ENCODE measurements at regions not wholly inside any gene's neighbourhood (a gene's known extent, or its start where the extent isn't known, plus 50 kb on each side); places are given as distances from the start of the nearest gene placed in this dataset.

DNA sequence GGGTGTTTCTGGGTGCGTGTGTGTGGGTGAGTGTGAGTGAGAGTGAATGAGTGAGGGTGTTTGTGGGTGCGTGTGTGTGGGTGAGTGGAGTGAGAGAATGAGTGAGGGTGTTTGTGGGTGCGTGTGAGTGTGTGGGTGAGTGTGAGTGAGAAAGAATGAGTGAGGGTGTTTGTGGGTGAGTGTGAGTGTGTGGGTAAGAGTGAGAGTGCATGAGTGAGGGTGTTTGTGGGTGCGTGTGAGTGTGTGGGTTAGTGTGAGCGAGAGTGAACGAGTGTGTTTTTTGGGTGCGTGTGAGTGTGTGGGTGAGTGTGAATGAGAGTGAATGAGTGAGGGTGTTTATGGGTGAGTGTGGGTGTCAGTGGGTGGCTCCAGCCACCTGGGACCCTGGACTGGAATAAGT, 1676.1 kb upstream of the TENM3 start:
- no peak for DNase-seq (ENCODE audit: low spot score)

DNA sequence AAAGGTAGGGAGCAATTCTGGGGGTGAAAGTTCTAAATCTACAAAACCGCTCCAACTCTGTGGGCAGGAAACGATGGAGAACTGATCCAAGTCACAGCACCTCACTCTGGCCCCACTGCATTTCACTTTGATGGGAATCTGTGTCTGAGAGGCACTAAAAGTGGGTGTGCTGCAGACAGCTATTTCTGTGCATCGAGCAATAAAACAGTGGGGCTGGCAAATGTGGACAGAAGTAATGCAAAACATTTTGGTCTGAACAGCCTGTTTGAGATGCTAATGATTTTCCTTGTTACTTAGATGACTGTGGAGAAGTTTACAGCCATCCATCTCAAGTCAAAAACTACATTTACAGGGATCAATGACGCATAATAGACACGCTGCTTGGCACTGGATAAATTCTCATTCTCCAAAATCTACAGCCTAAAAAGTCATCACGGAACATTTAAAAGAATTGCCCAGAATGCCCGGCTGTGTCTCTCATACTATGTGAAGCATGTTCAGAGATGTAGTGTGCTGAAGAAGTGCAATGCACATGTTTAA, 1671.6 kb upstream of the TENM3 start:
- no peak for DNase-seq (ENCODE audit: low spot score)

DNA sequence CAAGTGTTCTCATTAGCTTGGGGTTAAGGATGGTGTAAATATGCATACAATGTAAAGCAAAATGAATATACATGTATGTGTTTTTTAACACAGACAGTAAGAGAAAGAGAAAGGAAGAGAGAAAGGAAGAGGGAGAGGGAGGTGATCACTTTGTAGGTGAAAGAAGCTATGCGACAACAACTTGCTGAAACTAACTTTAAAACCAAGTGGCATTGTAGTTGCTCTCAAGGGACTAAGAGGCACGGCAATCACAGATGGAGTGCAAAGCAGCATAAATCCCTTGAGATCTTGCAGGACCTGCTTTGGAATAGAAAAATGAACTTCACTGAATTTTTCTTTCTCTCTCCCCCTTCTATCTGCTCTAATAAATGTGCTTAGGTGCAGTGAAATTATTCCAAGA, 1665.0 kb upstream of the TENM3 start:
- no peak for DNase-seq (ENCODE audit: low spot score)

DNA sequence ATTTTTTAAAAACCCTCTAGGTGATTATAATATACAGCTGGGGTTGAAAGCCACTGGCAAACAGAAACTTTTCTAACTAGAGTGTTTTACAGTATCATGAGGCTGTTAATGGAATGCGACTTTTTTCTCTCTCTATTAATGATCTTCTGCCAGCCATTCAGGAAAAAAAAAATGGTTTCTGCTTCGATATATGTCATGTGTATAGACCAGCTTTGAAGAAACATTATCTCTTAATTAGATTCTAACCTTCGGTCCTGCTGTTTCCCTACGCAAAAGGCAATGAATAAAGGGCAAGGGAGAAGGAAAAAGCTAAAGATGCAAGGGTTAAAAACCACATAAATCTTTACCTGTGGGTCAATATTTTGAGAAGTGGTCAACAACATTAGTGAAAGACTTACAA, 1662.1 kb upstream of the TENM3 start:
- no peak for DNase-seq (ENCODE audit: low spot score)

DNA sequence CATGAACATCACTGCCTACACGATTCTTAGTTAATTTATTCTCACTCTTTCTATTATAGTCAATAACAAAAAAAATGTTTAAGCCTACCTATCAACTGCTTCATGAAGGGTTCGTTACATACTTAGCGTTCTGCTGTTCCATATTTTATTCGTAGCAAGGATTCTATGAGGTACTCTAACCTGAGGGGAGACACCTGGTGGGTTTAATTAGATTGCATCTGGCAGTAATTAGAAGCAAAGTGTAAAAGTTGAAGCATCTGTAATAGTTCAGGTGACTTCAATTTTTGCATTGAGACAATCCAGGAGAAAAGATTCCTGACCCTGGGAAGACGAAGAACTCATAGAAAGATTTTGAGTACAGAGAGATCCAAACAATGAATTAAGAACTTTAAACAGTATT, 1655.8 kb upstream of the TENM3 start:
- no peak for DNase-seq (ENCODE audit: low spot score)

DNA sequence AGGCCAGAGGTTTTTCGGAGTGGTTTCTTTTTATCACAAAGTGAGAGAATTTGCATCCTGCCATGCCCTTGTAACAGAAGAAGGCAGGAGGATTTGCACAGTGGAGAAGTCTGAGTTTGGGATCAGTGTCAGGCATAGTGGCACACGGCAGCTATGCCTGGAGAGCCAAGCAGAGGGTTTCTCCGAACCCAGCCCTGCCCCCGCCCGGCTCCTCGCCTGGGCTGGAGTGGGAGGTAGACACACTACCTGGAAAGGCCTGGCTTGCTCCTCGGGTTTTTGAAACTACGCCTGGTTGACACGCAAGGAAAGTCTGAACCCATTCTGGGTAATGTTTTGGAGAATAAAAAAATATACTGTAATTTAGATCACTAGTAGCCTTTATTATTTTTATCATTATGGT, 1653.6 kb upstream of the TENM3 start:
- DNase-seq (ENCODE audit: low spot score): no peak

DNA sequence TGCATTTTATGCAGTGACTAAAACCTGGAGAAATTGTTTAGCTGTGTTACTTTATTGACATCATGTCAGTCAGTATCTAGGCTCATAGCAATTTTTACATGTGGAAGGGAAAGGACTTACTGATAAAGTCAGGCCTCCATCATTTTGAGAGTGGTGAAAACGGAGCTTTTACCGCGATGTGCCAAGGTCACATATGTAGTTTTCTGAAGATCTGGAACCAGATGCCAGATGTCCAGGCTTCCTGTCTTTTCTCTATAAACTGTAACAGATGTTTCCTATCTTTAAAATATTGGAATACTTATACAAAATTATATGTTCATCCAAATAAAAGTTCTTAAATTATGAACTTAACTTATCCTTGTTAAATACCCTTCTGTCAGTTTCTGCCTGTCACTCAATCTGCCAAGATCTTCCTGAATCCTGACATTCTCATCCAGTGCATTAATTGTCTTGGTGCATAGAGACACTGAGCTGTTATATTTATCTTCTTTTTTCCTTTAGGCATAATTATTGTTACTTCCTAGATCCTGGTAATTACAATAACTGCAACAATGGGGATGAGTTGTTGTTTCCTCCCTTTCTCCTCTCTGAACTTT, 1646.2 kb upstream of the TENM3 start:
- no peak for DNase-seq (ENCODE audit: low spot score)

DNA sequence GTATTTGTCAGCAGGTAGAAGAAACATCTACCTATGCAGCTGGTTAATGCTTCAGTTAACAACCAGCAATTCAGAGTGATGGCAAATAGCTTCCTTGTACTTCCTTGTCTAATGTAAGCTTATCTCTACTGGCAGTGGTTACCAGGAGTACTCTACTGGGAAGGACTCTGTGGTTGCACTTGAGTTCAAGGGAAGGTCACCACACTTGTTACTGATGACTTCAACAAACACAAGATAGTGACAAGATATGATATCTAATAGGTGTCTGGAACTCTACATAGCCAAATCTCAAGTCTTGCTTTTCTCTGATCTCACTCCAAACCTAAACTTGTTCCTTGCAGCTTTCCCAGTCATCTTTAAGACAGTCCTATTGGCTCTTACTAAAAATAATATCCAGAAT, 1644.9 kb upstream of the TENM3 start:
- DNase-seq (ENCODE audit: low spot score): no peak

DNA sequence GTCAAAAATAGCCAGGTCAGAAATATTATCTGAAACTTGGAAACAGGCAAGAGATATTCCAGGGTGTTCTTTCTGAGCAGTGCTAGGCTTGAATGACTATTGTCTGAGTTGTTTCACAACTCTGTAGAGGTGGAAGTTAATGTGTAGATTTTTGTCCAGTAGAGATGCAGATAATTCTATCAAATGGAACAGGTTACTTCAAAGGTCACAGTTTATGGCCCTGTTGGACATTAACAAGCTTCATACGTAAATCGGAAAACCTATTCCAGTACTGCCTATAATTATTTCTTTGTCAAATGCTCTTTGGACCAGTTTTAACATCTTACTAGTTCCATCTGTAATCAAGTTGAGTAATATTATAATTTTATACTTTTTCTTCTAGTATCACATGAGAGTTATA, 1639.4 kb upstream of the TENM3 start:
- DNase-seq (ENCODE audit: low spot score): no peak

DNA sequence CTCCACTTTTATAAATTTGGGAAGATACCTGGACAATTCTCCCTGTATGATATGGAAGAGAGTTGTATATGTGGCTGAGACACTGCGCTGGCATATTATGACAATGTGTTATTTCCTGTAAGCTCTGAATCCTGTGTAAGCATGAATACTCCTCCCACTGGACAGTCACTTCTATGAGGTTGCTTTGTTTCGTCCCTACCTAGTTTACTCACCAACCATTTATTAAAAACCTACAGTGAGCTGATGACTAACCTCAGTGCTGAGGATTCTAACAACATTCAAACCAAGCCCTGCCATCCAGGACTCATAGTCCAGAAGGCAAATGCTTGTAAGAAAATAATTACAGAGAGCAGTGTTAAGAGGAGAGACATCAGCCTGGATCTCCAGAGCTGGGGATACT, 1632.9 kb upstream of the TENM3 start:
- no peak for DNase-seq (ENCODE audit: low spot score)

DNA sequence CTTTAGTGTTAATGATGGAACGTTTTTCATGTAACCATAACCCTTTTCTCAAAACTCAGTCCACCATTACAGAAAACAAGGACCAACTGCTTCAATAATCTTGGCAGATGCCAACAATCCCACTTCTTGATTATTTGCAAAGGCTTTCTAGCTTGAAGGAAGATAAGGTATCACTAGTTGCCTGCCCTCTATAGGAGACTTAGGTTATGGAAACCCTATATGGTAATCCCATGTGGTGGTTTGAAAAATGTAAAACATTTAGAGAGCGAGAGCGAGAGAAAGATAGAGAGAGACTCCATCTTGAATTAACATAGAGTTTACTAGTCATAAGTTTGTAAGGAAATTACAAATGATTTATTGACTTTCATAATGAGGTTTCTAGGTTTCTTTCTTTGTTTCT, 1627.5 kb upstream of the TENM3 start:
- no peak for DNase-seq (ENCODE audit: low spot score)

DNA sequence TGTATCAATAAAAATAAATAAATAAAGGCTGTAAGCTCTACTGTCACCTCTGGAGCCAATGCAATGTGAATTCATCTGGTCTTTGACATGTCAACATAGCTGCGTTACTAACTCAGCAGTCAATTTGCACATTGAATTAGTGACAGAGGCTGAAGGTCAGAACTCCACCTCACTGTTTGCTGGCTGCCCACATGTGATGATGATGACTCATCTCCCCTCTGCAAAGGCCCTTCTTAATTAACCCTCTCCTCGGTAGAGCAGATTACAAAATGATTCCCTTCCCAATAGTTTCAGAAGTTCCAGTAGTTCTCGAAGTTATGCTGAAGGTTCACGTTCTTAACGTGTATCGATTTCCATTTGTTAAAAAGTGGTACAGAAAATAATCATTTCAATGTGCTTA, 1626.0 kb upstream of the TENM3 start:
- no peak for DNase-seq (ENCODE audit: low spot score)

DNA sequence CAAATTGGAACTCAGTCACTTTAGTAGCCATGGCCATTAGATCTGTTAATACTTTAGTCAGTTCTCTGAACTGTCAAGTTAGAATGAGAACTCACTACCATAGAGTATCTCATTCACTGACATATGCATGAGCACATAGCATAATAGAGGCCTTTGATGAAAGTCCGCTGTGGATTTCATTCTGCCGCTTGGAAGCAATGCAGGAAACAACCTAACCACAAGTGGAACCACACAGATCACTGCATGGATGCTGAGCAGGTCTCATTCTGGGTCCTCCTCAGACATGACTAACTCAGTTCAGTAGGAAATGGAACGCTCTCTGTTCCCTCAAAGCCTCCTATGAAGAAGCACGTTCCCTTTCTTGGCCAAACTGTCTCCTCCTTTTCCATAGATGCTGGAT, 1624.8 kb upstream of the TENM3 start:
- no peak for DNase-seq (ENCODE audit: low spot score)

DNA sequence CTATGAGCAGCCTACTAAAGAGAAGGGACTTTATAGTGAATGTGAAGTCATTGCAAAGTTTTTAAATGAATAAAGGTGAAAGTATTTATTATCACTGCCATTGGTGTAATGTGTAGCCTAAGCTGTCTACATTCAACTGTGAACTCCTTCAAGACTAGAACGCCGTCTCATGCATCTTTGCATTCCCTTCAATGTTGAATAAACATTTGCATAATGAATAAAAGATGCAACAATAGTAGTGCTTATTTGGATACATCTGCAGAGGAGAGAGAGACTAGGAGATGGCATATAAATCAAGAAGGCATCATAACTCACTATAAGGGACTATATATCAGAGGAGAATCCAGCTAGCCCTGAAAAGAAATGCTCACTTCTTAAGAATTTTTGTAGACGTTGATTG, 1623.8 kb upstream of the TENM3 start:
- DNase-seq (ENCODE audit: low spot score): no peak

DNA sequence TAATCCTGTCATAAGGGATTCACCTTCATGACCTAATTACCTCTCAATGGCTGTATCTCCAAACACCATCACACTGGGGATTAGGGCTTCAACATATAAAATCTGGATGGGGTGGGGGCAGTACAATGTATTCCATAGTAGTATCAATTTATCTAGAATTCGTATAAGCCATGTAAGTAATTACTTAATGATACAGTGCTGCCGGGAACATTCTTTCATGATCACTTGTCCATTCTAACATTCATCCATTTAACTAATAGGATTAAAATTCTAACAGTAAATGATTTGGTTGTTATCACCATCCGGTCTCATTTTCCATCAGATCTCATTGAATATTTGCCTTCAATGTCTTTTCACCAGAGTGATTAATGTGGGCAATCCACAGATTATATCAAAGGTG, 1620.9 kb upstream of the TENM3 start:
- DNase-seq (ENCODE audit: low spot score): no peak

DNA sequence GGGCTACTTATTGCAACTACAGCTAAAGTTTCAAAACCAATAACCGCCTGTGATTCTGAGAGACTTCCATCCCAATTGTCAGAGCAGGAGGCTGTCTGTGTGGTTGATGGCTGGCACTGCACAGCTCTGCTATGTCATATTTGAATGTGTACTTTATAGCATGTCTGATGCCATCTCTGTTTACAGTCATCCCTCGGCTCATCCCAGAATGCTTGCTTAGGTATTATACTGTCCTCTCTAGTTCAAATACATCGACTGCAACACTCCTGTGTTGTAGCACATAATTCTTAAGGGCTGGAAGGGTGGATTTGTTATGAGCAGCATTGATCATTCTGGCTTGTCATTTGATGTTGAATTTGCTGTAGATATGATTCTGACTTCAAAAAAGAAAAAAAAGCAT, 1617.5 kb upstream of the TENM3 start:
- no peak for DNase-seq (ENCODE audit: low spot score)

DNA sequence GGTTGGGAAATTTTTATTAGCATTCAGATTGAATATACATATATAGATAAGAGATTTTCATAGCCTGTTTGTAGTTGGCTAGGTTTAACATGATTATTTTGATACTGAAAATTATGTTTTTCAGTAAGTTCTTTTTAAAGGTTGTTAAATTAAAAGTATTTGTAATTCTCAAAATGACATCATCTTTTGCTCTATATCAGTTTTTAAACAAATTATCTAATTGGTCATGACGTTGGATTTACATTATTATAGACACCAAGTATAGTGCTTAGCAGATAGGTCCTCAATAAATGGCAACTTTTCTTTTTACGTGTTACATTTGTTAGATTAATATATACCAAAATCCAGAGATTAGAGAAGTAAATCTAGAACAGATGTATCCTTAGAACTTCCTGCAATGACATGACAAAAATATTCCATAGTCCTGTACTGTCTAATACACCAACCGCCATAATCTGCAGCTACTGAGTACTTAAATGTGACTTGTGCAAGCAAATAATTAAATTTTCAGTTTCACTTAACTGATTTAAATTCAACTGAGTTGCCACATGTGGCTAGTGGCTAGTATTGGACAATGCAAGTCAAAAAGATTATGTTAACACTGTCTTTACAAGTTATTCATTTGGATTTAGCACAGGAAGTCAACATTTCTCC, 1613.1 kb upstream of the TENM3 start:
- no peak for DNase-seq (ENCODE audit: low spot score)

DNA sequence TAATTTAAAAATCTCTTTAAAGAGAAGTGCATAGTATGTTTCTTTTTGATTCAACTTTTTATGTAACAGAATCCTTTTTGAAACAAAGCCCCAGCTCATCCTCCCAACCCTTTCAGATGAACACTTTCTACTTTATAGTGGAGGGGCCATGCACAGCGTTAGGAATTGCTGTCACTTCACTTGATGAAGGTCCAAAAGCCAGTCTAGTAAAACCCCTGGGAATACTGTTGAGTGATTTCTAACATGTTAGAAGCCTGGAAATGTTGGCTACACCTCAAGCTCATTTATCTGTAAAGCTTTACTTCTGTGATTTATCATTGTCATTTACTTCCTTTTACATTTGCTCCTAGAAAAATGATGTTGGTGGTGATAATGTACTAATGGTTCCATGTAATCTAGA, 1608.9 kb upstream of the TENM3 start:
- DNase-seq (ENCODE audit: low spot score): no peak

DNA sequence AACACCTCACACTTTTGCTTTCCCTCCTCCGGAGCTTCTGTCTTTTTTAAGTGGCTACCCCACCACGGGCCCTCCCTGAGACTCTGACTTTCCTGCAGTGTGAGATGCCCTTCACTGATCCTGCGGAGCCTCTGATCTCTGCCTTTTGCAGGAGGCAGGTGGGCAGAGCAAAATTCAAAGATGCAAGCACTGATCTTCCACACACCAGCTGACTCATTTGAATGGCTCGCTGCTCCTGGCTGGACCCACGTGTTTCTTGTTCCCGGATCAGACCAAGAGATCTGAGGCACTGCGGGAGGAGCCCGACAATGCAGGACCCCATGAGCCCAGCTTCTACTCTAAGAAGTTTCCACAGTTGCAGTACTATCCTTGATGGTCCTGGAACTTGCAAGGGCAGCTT, 1607.9 kb upstream of the TENM3 start:
- no peak for DNase-seq (ENCODE audit: low spot score)

DNA sequence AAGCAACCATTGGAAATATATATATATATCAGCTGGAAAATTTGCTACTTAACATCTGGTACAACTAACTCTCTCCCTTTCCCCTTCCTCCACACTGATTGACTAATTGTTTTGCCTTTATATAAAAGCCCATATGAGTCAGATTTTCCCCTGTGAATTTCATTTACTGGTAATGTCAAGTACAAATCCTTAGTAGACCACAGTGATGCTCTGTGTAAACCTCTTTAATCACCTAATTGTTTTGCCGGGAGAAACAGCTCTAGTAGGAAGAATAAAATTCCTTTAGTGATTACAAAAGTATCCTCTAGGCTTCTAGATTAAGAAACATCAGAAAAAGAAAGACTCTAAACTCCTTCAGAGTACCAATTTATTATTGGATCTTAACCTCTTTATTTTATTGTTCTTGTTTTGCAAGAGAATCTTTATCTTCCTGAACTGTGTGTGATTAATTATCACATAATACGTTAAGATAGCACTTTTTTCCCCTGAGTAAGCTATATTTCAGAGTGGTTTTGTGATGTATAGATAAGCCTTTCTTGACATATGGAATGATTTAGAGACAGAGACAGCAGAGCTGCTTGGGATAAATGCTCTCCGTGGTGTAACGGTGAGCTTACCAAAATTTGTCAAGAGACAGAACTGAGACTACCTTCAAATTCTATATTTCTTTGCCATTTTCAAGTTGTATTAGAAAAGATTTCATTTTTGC, 1606.4 kb upstream of the TENM3 start:
- no peak for DNase-seq (ENCODE audit: low spot score)

DNA sequence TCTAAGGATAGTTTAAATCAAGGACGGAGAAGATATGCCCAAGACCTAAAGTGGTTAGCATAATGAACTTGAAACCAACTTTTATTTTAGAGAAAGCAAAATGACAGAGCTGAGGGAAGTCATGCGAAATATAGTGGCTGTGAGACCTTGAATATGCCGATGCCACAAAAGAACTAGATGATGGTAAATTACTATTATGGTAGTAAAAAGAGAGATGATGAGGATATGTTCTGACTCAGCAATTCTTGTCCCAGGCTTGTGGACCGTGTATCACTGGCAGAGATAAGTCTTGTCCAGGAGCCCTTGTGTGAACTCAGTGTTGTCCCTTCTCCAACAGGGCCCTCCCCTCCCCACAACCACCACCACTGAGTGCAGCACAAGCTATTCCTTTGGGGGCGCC, 1605.6 kb upstream of the TENM3 start:
- DNase-seq (ENCODE audit: low spot score): no peak

DNA sequence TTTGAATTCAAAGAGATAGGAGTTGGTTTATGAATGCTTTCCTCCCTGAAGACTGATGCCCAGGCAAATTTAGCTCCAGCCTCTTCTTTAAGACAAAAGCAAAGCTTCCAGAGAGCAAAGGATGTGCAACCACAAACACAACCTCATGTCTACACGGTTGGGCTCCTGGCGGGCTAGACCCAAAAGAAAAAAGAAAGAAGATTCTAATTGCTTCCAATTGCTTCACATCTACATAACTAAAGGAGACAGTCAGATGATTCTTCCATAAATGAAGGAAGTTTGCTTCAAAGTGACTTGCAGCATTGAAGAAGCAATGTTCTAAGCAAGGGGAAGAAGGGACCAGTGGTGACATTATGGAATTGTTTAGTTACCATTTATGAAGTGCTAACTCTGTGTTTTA, 1603.0 kb upstream of the TENM3 start:
- DNase-seq (ENCODE audit: low spot score): no peak

DNA sequence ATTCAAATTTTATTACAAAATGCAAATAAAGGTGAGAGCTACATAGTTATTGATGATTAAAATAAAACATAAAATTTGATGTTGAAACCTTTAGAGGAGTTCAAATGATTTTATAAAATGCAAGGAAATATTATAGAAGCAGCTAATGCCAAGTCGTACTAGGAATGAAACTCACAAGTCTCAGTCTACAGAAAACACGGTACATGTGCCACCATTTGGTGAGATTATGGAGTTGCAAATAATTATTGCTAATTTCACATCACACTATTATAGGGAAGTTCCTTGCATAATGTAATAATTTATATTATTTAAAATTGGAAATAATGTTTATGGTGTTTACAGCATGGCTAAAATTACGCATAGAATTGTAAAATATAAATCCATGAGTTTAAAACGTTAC, 1601.7 kb upstream of the TENM3 start:
- no peak for DNase-seq (ENCODE audit: low spot score)

DNA sequence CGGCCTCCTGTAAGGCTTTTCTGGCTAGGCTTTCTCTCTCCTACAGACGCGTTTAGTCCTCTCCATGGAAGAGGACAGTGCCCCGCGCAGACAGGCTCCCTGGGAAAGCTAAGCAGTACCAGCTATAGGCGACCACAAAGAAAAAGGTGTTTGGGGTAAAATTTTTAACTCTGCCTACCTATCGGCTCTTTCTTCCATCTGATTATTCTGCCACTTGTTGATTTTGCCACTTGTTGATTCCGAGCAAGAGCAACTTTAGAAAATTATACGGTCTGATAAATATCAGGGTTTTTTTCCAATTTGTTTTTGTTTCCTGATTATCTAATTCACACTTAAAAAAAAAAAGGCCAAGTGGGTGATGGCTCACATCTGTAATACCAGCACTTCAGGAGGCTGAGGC, 1600.5 kb upstream of the TENM3 start:
- DNase-seq (ENCODE audit: low spot score): no peak
